ENCODE measurements at regions not wholly inside any gene's neighbourhood (a gene's known extent, or its start where the extent isn't known, plus 50 kb on each side); places are given as distances from the start of the nearest gene placed in this dataset.

- TF ChIP-seq CTCF (IDR thresholded peaks at IDR 0.05) = no peak
Observed at GRCh38 chr13:112236016-112236415, 140.1 kb upstream of the SPACA7 start.

GRCh38 chr13:112236539-112237197 lies 139.5 kb upstream of the SPACA7 start:
- no peak for TF ChIP-seq CTCF (IDR thresholded peaks at IDR 0.05)

- no peak for TF ChIP-seq CTCF (IDR thresholded peaks at IDR 0.05)
Observed at GRCh38 chr13:112238436-112238995, 137.6 kb upstream of the SPACA7 start.

- TF ChIP-seq CTCF (IDR thresholded peaks at IDR 0.05) = no peak
Observed at GRCh38 chr13:112240076-112240475, 136.1 kb upstream of the SPACA7 start.

GRCh38 chr13:112241288-112241687 lies 134.9 kb upstream of the SPACA7 start:
- TF ChIP-seq CTCF (IDR thresholded peaks at IDR 0.05) = no peak

- no peak for TF ChIP-seq CTCF (IDR thresholded peaks at IDR 0.05)
Observed at GRCh38 chr13:112242777-112243176, 133.4 kb upstream of the SPACA7 start.

- no peak for TF ChIP-seq CTCF (IDR thresholded peaks at IDR 0.05)
Observed at GRCh38 chr13:112244061-112244460, 132.1 kb upstream of the SPACA7 start.

Data from LNCAP (cell line).